GM12878 (cell line): ENCODE measurements at regions not wholly inside any gene's neighbourhood (a gene's known extent, or its start where the extent isn't known, plus 50 kb on each side); places are given as distances from the start of the nearest gene placed in this dataset.

ENCODE experiments used
- ATAC-seq: fragments of 200-7000 bp; cut with Tn5 transposase; 3 replicates; pipeline ENCODE4 v1.9.1; 2020; ENCODE audit warnings: mild to moderate bottlenecking, moderate library complexity
- BruUV-seq: library from RNA; stranded (reverse); fragments of 400-500 nt; replicated peaks from 2 replicates; lab custom pipeline; 2021; lab: Mats Ljungman, UMichigan
- CTCF ChIA-PET: fragments of 300-600 bp; sonication (Branson Sonifier 250); formaldehyde crosslinking; extraction: SDS; loops from one replicate; lab custom pipeline; 2021; ENCODE audit warnings: inconsistent platforms; lab: Yijun Ruan, JAX
- POLR2A ChIA-PET: fragments of 350-600 bp; formaldehyde crosslinking; extraction: SDS; loops from one replicate; lab custom pipeline; 2021; ENCODE audit warnings: inconsistent platforms; lab: Charles Lee
- RAD21 ChIA-PET: fragments of 300-600 bp; sonication (Branson Sonifier 250); formaldehyde crosslinking; loops from one replicate; lab custom pipeline; 2023; ENCODE audit warnings: antibody characterized with exemption; ENCODE audit not compliant: unreplicated experiment; lab: Charles Lee
- SMC1A ChIA-PET: fragments of 300-600 bp; sonication (Branson Sonifier 250); formaldehyde crosslinking; loops from one replicate; lab custom pipeline; 2023; ENCODE audit not compliant: unreplicated experiment, uncharacterized antibody; lab: Charles Lee
- DNase-seq: peaks from one replicate; pipeline ENCODE4 v3.0.0-alpha.2; 2011; ENCODE audit warnings: low read depth, low spot score
- FAIRE-seq: peaks from 3 replicates; lab custom pipeline; 2011; peaks lifted over from hg19 to GRCh38; lab: Jason Lieb, UNC
- H2AFZ ChIP-seq: 2 replicates; pipeline ENCODE4 v1.6.0; 2011; ENCODE audit warnings: low read depth, low read length, control low read depth; ENCODE audit not compliant: control insufficient read depth
- H3K27ac ChIP-seq: 2 replicates; pipeline ENCODE4 v1.5.1; 2011; ENCODE audit warnings: control low read depth; ENCODE audit not compliant: control insufficient read depth, insufficient read depth
- H3K27me3 ChIP-seq, 2 experiments: replicated peaks in 1 of 2; 2 replicates each; pipeline versions ENCODE4 v1.6.0 to v1.6.1; 2011; ENCODE audit warnings: low read length in 1 of 2; ENCODE audit not compliant: control insufficient read depth in 2 of 2, insufficient read depth in 2 of 2
- H3K36me3 ChIP-seq, 2 experiments: 2 replicates each; pipeline ENCODE4 v1.5.1; 2011; ENCODE audit warnings: low read length in 1 of 2; ENCODE audit not compliant: control insufficient read depth in 2 of 2, insufficient read depth in 2 of 2
- H3K4me1 ChIP-seq: 2 replicates; pipeline ENCODE4 v1.6.1; 2011; ENCODE audit warnings: mild to moderate bottlenecking, low read length, moderate library complexity, mixed read lengths; ENCODE audit not compliant: control insufficient read depth, insufficient read depth
- H3K4me2 ChIP-seq: 2 replicates; pipeline ENCODE4 v1.6.0; 2011; ENCODE audit warnings: control low read depth; ENCODE audit not compliant: control insufficient read depth, insufficient read depth
- H3K4me3 ChIP-seq: fragments of 200-600 bp; sonication (generic); 2 replicates; pipeline ENCODE4 v1.5.1; 2016
- H3K79me2 ChIP-seq: 2 replicates; pipeline ENCODE4 v1.6.0; 2011; ENCODE audit warnings: low read length; ENCODE audit not compliant: control insufficient read depth, insufficient read depth
- H3K9ac ChIP-seq: 2 replicates; pipeline ENCODE4 v1.8.0; 2011; ENCODE audit warnings: low read length, control low read depth, mixed read lengths; ENCODE audit not compliant: control insufficient read depth, insufficient read depth
- H3K9me3 ChIP-seq: replicated peaks from 3 replicates; pipeline ENCODE4 v1.5.1; 2011; ENCODE audit warnings: mild to moderate bottlenecking, low read length; ENCODE audit not compliant: control insufficient read depth, insufficient read depth
- H4K20me1 ChIP-seq: 2 replicates; pipeline ENCODE4 v1.6.0; 2011; ENCODE audit not compliant: control insufficient read depth, insufficient read depth
- BCL3 ChIP-seq: IDR thresholded peaks from 2 replicates; pipeline ENCODE4 v1.6.1; 2011; ENCODE audit warnings: borderline replicate concordance, low read depth, mild to moderate bottlenecking, moderate library complexity, low read length; ENCODE audit not compliant: insufficient read depth, poor library complexity, severe bottlenecking
- CHD1 ChIP-seq: IDR thresholded peaks from 2 replicates; pipeline ENCODE4 v1.6.1; 2012; ENCODE audit warnings: low read depth, low read length, improper control_type of control experiment
- HDGF ChIP-seq: fragments of 450-650 bp; IDR thresholded peaks from 2 replicates; pipeline ENCODE4 v1.6.1; 2016; ENCODE audit warnings: antibody characterized with exemption
- IRF3 ChIP-seq: fragments of 450-650 bp; IDR thresholded peaks from 2 replicates; pipeline ENCODE4 v1.6.1; 2014; ENCODE audit warnings: mild to moderate bottlenecking
- IRF4 ChIP-seq: IDR thresholded peaks from 2 replicates; pipeline ENCODE4 v1.6.1; 2011; ENCODE audit warnings: low read depth, low read length
- NFYB ChIP-seq: IDR thresholded peaks from 2 replicates; pipeline ENCODE4 v1.6.1; 2011; ENCODE audit warnings: low read depth, mild to moderate bottlenecking, low read length, improper control_type of control experiment, moderate library complexity; ENCODE audit not compliant: insufficient read depth
- POU2F2 ChIP-seq: IDR thresholded peaks from 3 replicates; pipeline ENCODE4 v1.6.1; 2011; ENCODE audit warnings: low read depth, mild to moderate bottlenecking, low read length, borderline replicate concordance
- RBBP5 ChIP-seq: fragments of 200-600 bp; sonication (generic); conservative IDR thresholded peaks from 2 replicates; pipeline ENCODE4 v1.6.1; 2016
- SKIL ChIP-seq: fragments of 450-650 bp; IDR thresholded peaks from 2 replicates; pipeline ENCODE4 v1.6.1; 2017; ENCODE audit warnings: mild to moderate bottlenecking, low read depth, inconsistent platforms; ENCODE audit not compliant: poor library complexity, severe bottlenecking
- TBL1XR1 ChIP-seq: IDR thresholded peaks from 2 replicates; pipeline ENCODE4 v1.6.1; 2012; ENCODE audit warnings: low read depth, low read length, improper control_type of control experiment
- TCF3 ChIP-seq: IDR thresholded peaks from 2 replicates; pipeline ENCODE4 v1.6.1; 2012; ENCODE audit warnings: low read depth, mild to moderate bottlenecking, low read length, borderline replicate concordance; ENCODE audit not compliant: insufficient read depth
- YBX1 ChIP-seq: fragments of 450-650 bp; IDR thresholded peaks from 2 replicates; pipeline ENCODE4 v1.6.1; 2016; ENCODE audit warnings: antibody characterized with exemption
- WGBS: methylation state at CpG from one replicate; pipeline ENCODE4 v1.1.6; 2016; ENCODE audit warnings: low lambda C conversion rate; ENCODE audit not compliant: insufficient replicate concordance, insufficient coverage; ENCODE audit errors: missing lambda C conversion rate; 5-methylcytosine and 5-hydroxymethylcytosine counted together
- in situ Hi-C: fragments of 300-500 bp; cut with MboI; formaldehyde crosslinking; loops from 9 replicates; pipeline ENCODE4 v1.14.3; 2018; ENCODE audit warnings: mixed read lengths
- intact Hi-C: fragments of 100-400 bp; cut with micrococcal nuclease; formaldehyde crosslinking; loops from one replicate; pipeline ENCODE4 v1.14.2; 2022; ENCODE audit not compliant: unreplicated experiment

GRCh38 chr13:50730496-50731351 is 112.8 kb downstream of the DLEU7 start:
- H2AFZ ChIP-seq: no peak overlapping the region
- no peak overlapping the region for H3K27ac ChIP-seq
- H3K27me3 ChIP-seq: no peaks in the 10 kb centered on the region
- BruUV-seq: no TSS peak
- TF ChIP-seq TCF3 (no peak), IRF4 (no peak), NFYB (no peak)
- TF ChIP-seq, all 136 proteins: peak for 0
- Histone ChIP-seq H3K4me3 (no peak overlapping the region), H3K36me3 (no peaks in the 10 kb centered on the region), H3K9me3 (peaks cover 3% of the 10 kb centered on the region; the same call in 2 of the 3 replicates), H3K4me2 (no peak overlapping the region), H3K79me2 (no peaks in the 10 kb centered on the region), H4K20me1 (no peaks in the 10 kb centered on the region), H3K4me1 (no peaks in the 10 kb centered on the region), H3K9ac (no peak overlapping the region)
- WGBS: 55% methylated on average over 4 of the region's 4 CpGs
- no peak for DNase-seq
- FAIRE-seq: no peak
- intact Hi-C loops: no loop called here
- in situ Hi-C loops: no loop called here
- ChIA-PET CTCF (no interaction called here), SMC1A (no interaction called here), RAD21 (no interaction called here), POLR2A (no interaction called here)
- ATAC-seq: no peak

- BruUV-seq: no TSS peak
- Histone ChIP-seq H3K79me2 (no peaks in the 10 kb centered on the region), H3K27ac (no peak overlapping the region; the same call in 1 of the 2 replicates), H3K4me3 (no peak overlapping the region), H3K9me3 (peaks cover 3% of the 10 kb centered on the region; the same call in 2 of the 3 replicates), H3K4me2 (no peak overlapping the region), H3K9ac (no peak overlapping the region), H2AFZ (no peak overlapping the region; the same call in 1 of the 2 replicates), H4K20me1 (no peaks in the 10 kb centered on the region), H3K4me1 (no peaks in the 10 kb centered on the region), H3K36me3 (no peaks in the 10 kb centered on the region), H3K27me3 (no peaks in the 10 kb centered on the region)
- in situ Hi-C loops (no loop called here), intact Hi-C loops (no loop called here)
- CTCF ChIA-PET: no interaction called here
- DNase-seq (peak; percentile 8), ATAC-seq (peak; percentile 57), FAIRE-seq (no peak)
- SMC1A ChIA-PET: no interaction called here
- POLR2A ChIA-PET: no interaction called here
- RAD21 ChIA-PET: interaction anchor here (0.6 kb wide), 1 partner anchor 279 kb away, joined by 3 read pairs; no protein-coding TSS in a partner anchor
- TF ChIP-seq SKIL: peak; percentile 65
- TF ChIP-seq TBL1XR1: no peak
- TF ChIP-seq IRF3: no peak
- TF ChIP-seq CHD1: peak; percentile 71; the same call in 1 of the 2 replicates
- no peak for TF ChIP-seq RBBP5
- TF ChIP-seq YBX1: no peak
- no peak for TF ChIP-seq BCL3
- TF ChIP-seq HDGF: no peak
- no peak for TF ChIP-seq POU2F2
These were observed 112.1 kb downstream of the DLEU7 start for GRCh38 chr13:50731400-50731799.
